Glomerular visceral epithelial cell (primary cell): ENCODE measurements at regions not wholly inside any gene's neighbourhood (a gene's known extent, or its start where the extent isn't known, plus 50 kb on each side); places are given as distances from the start of the nearest gene placed in this dataset.

Experiments used
- DNase-seq: peaks from one replicate; pipeline ENCODE4 v3.0.0-alpha.2; 2016; ENCODE audit errors: extremely low spot score

DNA sequence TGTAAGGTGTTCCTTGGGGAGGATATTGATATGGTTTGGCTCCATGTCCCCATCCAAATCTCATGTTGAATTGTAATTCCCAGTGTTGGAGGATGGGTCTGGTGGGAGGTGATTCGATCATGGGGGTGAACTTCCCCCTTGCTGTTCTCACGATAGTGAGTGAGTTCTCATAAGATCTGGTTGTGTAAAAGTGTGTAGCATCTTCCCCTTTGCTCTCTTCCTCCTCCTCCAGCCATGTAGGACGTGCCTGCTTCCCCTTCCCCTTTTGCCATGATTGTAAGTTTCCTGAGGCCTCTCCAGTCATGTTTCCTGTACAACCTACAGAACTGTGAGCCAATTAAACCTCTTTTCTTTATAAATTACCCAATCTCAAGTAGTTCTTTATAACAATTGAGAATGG is 458.7 kb downstream of the LPIN1 start:
- no peak for DNase-seq

DNA sequence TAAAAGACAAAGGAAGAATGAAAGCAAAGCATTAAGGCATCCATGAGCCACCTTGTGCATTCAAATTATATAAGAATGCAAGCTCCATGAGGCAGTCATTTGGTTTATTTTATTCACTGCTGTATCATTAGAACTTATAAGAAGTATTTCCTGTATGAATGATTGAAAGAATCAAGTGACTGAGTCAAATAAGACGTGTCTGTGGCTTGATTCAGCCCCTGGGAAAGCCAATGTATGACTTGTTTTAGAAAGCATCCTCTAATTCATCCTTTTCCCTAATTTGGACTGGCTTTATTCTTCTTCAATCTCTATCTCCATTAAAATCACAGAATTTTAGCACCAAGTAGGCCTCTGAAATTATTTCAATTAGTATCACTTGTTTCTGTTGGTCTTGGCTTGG is 461.1 kb downstream of the LPIN1 start:
- no peak for DNase-seq

DNA sequence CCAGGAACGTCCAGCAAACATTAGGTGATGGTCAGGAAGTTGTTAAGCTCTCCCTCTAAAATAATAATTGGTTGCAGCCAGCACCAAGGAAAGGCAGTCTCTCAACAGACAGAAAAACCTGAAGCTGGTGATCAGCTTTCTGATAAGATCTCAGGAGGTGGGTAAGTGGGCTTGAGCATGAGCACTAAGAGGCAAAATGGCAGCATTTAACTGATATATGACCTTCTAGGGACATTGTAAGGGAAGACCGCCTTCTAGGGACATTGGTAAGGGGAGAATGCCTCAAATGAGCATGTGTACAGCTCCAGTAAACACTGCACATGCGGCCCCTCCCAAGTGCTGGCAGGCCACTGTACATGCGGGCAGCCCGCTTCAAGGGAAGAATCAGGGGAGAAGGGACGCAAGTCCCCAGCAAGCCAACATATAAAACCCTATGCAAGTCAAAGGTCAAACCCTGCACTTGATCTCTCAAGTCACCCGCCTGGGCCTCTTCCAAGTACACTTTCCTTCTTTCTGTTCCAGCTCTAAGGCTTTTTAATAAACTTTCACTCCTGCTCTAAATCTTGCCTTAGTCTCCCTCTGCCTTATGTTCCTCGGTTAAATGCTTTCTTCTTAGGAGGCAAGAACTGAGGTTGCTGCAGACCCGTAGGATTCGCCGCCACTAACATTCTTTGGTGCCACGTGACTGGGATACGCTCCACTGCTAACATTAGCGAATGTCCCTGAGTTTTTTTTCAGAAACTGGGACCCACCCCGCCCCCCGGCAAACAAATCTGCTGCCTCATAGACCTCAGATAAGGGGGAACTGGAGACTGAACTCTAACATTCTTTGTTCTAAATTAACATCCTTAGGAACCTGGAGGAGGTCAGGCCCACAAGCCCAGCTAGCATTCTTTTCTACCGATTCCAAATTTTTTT is 463.8 kb downstream of the LPIN1 start:
- no peak for DNase-seq

DNA sequence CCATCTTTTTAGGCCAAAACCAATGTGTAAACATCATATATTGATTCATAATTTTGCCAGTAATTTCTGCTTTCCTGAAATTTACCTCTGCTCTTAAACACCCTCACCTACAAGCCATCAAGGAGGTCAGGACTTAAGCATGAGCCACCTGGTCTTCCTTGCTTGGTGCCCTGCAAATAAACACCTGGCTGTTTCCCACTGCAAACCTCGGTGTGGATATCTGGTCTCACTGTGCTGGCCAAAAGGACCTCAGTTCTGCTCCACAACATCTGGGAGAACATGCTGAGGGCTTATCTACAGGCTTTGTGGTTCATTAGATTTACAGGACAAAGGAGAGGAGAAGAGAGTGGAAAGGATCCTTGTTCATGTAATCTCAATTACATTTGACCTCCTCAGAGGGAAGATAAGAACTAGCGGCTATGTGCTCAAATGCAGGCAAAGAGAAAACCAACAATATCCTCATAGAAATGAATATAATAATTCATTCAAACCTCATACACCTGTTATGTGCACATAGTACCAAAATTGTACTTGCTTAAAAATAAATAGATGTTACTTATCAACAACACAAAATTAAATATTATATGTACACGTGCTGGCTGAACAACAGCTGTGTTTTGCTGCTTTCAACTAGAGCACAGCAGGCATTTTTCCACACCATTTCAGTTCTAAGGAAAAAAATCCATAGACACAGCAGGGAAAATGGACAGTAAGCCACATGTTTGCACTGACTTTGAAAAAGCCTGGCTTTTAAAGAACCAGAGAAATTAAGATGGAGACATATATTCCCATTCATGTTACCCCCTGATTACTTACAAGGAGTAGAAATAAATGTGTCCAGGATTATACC is 465.1 kb downstream of the LPIN1 start:
- no peak for DNase-seq

DNA sequence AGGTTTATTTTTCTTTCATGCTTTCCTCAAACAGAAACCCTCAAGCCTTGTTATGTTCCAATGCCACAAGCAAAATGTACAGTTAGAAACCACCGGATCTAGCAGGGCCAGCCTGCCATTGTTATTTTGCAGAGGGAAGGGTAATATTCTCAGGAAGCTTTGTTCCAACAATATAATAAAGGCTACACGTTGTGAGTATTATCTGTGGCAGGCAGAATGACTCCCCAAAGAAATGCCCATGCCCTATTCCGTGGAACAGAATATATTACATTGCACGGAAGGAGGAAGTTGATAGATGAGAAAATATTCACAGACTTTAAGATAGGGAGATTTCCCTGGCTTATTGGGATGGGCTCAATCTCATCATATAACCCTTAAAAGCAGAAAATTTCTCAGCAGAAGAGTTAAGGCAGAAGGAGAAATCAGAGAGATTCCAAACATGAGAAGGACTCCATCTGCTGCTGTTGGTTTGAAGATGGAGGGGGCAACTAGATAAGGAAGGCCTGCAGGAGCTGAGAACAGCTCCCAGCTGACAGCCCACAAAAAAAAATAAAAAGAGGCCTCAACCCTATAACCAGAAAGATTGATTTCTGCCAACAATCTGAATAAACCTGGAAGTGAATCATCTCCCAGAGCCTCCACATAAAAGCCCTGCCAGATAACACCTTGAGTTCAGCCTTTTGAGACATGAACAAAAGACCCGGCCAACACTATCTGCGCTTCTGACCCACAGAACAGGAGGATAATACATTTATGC is 466.6 kb downstream of the LPIN1 start:
- DNase-seq = no peak

DNA sequence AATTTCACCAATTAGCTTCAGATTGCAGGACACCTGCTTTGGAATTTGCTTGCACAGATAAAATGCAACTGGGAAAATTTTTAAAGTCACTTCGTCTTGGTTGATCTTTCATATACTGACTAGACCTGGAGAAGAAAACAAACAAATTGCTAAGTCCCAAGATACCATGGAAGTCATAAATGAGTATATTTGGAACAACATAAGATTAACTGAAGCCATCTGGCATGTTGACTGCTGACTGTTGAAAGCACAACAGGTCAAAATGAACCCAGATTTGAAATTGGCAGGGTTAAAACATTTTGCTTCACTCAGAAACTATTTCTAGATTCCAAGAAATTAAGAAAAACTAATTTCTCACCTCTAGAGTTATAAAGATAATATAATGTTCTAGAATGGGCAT is 470.7 kb downstream of the LPIN1 start:
- DNase-seq = no peak

DNA sequence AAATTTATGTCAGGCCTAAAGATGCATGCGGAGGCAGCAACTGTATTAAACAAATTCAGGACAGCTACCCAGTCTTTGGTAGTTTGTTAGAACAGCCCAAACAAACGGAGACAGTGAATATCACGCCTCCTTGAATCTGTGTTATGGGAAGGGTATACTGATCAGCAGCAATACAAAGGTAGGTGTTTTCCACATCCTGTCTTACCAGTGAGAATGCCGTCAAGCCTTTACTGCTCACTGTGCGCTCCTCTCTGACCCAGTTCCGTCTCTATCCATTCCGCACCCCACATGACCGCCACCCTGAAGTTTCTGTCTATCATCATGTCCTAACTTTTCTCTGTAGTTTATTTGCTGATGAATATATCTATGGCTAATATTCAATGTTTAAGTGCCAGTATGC is 473.3 kb downstream of the LPIN1 start:
- DNase-seq = no peak

DNA sequence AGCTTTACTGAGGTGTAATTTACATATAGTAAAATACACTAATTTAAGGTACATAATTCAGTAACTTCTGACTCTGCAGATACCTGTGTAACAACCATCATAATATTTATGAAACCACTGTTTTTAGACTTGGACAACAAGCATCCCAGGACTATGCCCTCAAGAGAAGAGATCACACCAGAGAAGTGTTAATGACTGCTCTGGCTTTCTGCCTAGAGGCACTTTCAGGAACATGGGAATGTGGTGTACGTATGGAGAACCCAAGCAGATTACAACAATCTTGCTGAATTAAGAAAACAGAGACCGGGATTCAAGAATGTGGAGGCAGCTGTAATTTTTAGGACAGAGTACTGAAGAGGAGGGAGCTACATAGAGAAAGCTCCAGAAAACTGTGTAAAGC is 475.2 kb downstream of the LPIN1 start:
- no peak for DNase-seq

DNA sequence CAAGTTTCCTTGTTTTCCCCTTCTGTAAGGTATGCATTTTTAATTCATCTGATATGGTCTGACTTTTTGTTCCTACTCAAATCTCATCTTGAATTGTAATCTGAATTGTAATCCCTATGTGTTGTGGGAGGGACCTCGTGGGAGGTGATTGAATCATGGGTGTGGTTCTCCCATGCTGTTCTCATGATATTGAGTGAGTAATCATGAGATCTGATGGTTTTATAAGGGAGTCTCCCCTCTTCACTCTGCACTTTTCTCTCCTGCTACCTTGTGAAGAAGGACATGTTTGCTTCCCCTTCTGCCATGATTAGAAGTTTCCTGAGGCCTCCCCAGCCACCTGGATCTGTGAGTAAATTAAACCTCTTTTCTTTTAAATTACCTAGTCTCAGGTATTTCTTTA is 476.1 kb downstream of the LPIN1 start:
- DNase-seq = no peak

DNA sequence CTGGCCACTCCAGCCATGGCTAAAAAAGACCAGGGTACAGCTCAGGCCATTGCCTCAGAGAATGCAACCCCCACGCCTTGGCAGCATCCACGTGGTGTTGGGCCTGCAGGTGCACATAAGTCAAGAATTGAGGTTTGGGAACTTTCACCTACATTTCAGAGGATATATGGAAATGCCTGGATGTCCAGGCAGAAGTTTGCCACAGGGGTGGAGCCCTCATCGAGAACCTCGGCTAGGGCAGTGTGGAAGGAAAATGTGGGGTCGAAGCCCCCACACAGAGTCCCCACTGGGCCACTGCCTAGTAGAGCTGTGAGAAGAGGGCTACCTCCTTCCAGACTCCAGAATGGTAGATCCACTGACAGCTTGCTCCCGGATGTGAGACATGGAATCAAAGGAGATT is 477.3 kb downstream of the LPIN1 start:
- no peak for DNase-seq

DNA sequence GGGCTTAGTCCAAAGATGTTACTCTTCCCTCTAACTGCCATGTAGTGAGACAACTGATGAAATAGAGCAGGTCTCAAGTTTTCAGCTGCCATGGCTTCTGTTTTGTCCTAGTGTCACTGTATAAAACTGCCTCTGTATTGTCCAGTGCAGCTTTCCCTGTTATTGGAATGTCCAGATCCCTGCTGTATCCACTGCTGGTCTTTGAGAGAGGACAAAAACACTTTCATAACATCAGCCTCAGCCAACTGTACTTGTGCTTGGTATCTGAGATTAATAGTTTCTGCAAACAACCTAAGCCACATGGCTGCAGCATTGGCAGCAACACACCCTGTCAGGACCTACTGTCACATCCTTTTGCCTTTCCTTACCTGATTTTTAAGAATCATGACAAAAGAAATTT is 480.2 kb downstream of the LPIN1 start:
- DNase-seq = no peak

DNA sequence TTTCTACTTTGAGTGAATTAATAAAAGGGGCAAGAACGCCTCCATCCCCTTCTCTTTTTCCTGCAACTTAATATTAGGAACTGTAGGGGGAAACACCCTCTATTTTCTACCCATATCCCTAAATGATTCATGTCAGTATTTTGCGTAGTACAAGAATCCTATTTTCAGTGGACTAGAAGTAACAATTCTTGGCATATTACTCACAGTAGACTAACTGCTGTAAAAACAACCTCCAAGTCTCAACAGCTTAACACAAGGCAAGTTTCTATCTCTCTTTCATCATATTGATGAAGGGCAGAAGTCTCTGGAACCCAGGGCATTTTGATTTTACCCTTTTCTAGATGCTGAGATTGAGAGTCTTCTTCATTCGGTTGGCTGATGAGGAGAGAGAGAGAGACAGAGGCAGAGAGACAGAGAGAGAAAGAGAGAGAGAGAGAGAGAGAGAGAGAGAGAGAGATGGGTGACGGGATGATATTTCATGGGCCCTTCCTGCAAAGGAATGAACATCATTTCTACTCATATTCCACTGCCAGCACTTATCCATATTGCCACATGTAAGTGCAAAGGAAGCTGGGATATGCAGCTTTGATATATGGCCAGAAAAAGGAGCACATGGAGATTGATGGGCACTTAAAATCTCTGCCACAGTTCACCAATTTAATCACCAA is 481.6 kb downstream of the LPIN1 start:
- no peak for DNase-seq

DNA sequence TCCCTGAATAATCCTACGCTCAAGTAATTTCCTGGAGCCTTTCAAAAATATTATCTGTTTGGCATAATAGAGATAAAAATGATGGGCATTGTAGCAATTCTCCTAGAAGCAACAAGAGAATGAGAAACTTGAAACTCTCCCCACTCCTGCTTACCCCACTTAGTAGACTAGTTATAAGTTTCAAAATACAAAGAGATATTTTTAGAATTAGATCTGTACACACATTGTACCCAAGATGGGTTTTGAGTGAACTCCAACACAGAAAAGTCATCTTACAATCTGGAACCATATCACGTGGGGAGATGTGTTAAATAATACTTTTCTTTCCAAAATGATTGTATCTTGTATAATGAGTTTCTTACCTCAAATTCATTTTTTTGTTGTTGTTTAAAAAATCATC is 484.9 kb downstream of the LPIN1 start:
- no peak for DNase-seq

DNA sequence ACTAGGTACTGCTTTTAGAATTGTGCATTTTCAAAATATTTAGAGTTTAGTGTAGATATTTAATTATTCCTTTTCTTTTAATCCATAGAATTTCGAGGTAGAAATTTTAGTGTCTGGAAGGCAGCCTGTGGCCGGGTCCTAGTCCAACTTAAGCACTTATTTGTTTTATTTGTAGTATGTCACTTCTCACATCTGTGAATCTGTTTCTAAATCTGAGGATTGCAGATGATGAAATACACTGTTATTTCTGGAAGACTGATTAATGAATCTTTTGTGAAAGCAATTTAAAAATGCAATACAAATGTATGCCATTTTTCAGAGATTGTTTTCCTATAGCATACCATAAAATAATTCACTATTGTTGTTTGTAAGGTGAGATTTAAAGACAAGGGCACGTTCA is 483.9 kb upstream of the TRIB2 start:
- no peak for DNase-seq

DNA sequence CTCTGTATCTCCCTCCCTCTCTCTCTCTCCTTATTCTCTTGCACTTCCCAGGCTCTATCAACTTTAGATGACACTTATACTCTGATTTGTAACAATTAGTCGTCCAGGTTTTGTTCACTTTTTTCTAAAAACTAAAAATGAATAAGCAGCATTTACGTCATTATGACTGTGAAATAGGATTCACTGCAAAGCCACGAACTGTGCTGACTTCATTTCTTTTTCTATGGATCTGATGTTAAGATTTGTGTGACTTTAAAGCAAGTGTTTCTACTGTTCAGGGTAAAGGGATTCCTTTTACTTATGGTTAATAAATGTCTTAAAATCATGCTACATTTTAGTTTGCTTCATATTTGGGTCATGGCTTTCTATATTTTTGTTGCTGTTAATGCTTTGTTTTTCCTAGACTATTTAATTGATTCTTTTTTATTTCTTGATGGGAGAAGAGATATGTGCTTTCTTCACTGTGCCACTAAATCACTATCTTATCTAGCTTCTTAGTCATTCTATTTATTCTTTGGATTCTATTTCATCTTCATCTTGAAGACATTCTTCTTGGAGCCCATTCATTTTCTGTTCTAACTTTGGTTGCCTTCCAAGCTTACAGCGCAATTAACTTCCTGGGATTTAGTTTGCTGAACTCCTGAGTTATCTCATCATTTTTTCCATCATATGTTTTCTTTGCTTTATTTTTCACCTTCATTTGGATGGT is 480.4 kb upstream of the TRIB2 start:
- no peak for DNase-seq

DNA sequence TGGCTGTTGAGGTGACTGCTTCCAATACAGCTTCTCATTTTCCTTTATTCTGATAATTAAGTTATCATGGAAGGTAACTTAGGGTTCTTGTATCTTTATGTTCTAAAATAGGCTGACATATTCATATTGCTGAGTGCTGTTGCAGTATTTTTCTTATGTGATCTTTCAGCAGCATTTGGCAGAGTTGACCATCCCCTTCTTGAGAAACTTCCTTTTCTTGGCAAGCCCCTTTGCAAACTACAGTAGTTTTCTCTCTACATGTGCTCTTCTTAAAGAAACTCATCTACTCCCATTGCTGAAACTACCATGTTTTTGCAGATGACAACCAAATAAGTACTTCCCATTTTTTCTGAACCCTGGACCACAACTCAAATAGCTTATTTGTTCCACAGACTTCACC is 476.5 kb upstream of the TRIB2 start:
- DNase-seq = no peak

DNA sequence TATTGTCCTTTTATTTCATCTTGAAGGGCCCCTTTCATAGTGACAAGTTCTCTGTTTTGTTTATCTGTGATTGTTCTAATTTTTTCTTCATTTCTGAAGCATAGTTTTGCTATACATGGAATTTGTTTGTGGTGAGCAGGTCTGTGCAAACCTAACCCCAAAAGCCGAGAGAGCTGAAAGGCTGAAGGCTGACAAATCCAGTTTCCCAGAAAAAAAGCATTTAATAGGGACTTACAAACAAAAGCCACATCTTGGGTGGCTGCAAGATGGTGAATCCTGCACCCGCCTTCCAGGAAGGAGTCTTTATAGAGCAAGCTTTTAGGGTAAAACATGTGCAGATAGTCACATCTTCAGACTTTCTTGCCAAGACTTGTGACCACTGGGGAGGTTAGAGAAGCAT is 473.4 kb upstream of the TRIB2 start:
- DNase-seq = no peak

DNA sequence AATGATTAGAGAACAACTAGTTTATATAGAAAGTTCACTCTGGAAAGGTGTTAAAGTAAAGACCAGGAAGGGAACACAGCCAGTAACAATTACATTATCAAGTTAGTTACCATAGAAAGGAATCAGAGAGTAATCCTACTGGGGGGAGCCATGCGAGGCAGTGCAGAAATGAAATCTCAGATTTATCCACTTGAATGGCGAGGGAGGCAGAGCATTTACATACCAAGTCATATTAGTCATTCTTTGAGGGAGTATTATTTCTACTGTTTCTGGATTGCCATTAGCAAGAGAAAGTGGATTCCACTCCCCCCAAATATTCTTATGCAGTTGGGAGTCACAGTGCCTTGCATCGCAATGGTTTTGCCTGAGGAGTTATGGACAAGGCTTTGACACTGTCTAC is 472.7 kb upstream of the TRIB2 start:
- DNase-seq = no peak

DNA sequence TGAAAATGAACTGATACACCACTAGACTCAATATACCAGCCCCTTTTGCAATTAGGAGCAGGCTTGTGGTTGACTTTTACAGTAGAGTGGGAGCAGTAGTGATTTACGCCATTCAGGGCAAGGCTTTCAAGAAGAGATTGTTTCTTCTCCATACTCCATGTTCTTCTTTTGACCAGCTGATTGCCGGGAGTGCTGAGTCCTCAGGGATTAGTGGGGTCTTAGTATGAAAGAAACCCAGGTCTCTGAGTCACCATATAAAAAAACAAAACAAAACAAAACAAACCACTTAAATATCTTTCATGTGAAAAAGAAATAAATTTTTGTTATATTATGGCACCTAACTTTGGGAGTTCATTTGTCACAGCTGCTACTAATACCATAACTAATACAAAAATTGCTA is 465.6 kb upstream of the TRIB2 start:
- no peak for DNase-seq

DNA sequence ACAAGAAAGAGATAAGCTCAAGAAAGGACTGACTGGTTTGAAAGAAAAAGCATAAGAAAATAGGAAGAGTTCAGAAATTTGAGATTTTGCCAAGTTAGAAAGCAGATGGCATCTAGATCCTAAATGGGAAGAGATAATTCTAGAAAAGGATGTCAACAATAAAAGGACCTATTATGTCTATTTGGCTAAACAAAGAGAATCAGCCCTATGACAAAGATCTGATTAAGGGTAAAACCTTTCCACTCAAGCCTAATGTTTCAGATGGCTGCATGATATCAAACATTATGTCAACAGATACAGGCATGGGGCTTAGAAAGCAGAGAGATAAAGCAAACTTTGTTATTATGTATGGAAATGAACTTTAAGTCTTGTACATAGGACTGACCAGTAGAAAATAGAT is 465.0 kb upstream of the TRIB2 start:
- DNase-seq = no peak

DNA sequence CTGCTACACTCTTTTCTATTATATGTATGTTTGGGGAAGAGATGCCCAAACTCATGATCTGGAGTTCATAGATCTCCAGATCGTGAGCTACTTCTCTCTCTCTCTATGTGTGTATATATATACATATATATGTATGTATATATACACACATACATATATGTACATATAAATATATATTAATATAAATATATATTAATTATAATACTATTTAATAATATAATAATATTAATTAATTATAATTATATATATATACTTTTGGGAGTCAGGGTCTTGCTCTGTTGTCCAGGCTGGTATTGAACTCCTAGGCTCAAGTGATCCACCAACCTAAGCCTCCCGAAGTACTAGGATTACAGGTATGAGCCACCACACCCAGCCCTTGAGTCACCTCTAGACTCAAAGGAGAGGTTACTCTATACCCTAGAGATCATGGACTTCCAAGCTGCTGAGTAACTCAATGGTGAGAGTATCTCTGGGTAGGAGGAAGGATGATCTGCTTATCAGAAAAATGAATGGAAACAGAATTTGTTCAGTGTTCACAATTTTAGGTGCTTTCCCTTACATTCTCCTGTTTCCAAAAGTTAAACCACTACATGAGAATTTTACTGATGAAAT is 463.5 kb upstream of the TRIB2 start:
- DNase-seq = no peak
